Naive thymus-derived CD4-positive, alpha-beta T cell (primary cell): ENCODE measurements at regions not wholly inside any gene's neighbourhood (a gene's known extent, or its start where the extent isn't known, plus 50 kb on each side); places are given as distances from the start of the nearest gene placed in this dataset.

Experiments
- ATAC-seq: fragments of 150-1000 bp; cut with Tn5 transposase; 2 replicates; pipeline ENCODE4 v1.10.0; 2021; ENCODE audit warnings: mild to moderate bottlenecking, moderate library complexity
- CTCF ChIA-PET: fragments of 350-600 bp; sonication (Branson Sonifier 250); formaldehyde crosslinking; loops from one replicate; lab custom pipeline; 2021; ENCODE audit warnings: antibody characterized with exemption; lab: Charles Lee
- POLR2A ChIA-PET: fragments of 350-600 bp; sonication (Branson Sonifier 250); formaldehyde crosslinking; loops from one replicate; lab custom pipeline; 2021; ENCODE audit warnings: antibody characterized with exemption, inconsistent platforms; lab: Charles Lee
- DNase-seq, 9 donors: peaks; one replicate each; pipeline versions ENCODE4 v3.0.0 to v3.0.0-alpha.2; 2020 to 2022; ENCODE audit warnings: mixed read lengths in 1 of 9
- H3K27ac ChIP-seq: one replicate; pipeline ENCODE4 v1.7.0; 2013; ENCODE audit warnings: mild to moderate bottlenecking, low read depth, low read length, moderate library complexity
- H3K27me3 ChIP-seq, 2 donors: one replicate each; pipeline ENCODE4 v1.7.0; 2013; ENCODE audit warnings: low read length in 2 of 2, mild to moderate bottlenecking in 2 of 2, moderate library complexity in 2 of 2; ENCODE audit not compliant: control insufficient read depth in 2 of 2, insufficient read depth in 2 of 2
- H3K36me3 ChIP-seq, 3 experiments: 1 replicate in 2 of 3; 2 replicates in 1 of 3; pipeline ENCODE4 v1.7.0; 2013; ENCODE audit warnings: low read length in 3 of 3, mild to moderate bottlenecking in 3 of 3, moderate library complexity in 1 of 3; ENCODE audit not compliant: insufficient read depth in 3 of 3, control insufficient read depth in 2 of 3
- H3K4me1 ChIP-seq, 2 donors: one replicate each; pipeline ENCODE4 v1.7.0; 2013; ENCODE audit warnings: low read length in 2 of 2, mild to moderate bottlenecking in 2 of 2, moderate library complexity in 1 of 2; ENCODE audit not compliant: control insufficient read depth in 2 of 2, insufficient read depth in 2 of 2
- H3K4me3 ChIP-seq: 2 replicates; pipeline ENCODE4 v1.7.0; 2013; ENCODE audit warnings: mild to moderate bottlenecking, low read length
- H3K9me3 ChIP-seq, 3 experiments: 1 replicate in 2 of 3; 2 replicates in 1 of 3; pipeline ENCODE4 v1.7.0; 2013; ENCODE audit warnings: low read length in 3 of 3; ENCODE audit not compliant: control insufficient read depth in 2 of 3
- H3K27ac Mint-ChIP-seq, 9 donors: one replicate each; pipeline ENCODE4 v1.8.0; 2020 to 2022; ENCODE audit warnings: mixed read lengths in 9 of 9, mild to moderate bottlenecking in 8 of 9, moderate library complexity in 5 of 9, inconsistent platforms in 2 of 9
- H3K27me3 Mint-ChIP-seq, 5 donors: one replicate each; pipeline ENCODE4 v1.8.0; 2021 to 2022; ENCODE audit warnings: mixed read lengths in 5 of 5, mild to moderate bottlenecking in 1 of 5
- H3K36me3 Mint-ChIP-seq, 5 donors: one replicate each; pipeline ENCODE4 v1.8.0; 2020 to 2022; ENCODE audit warnings: mixed read lengths in 5 of 5, mild to moderate bottlenecking in 3 of 5, inconsistent platforms in 1 of 5
- H3K4me1 Mint-ChIP-seq, 7 donors: one replicate each; pipeline ENCODE4 v1.8.0; 2020 to 2022; ENCODE audit warnings: mixed read lengths in 7 of 7, mild to moderate bottlenecking in 3 of 7, inconsistent platforms in 1 of 7
- H3K4me3 Mint-ChIP-seq, 10 donors: one replicate each; pipeline ENCODE4 v1.8.0; 2020 to 2022; ENCODE audit warnings: mild to moderate bottlenecking in 10 of 10, mixed read lengths in 10 of 10, moderate library complexity in 6 of 10, inconsistent platforms in 2 of 10
- H3K9me3 Mint-ChIP-seq, 11 donors: one replicate each; pipeline ENCODE4 v1.8.0; 2020 to 2022; ENCODE audit warnings: mixed read lengths in 11 of 11, mild to moderate bottlenecking in 4 of 11, inconsistent platforms in 1 of 11, moderate library complexity in 1 of 11
- intact Hi-C, 2 donors: fragments of 100-400 bp; cut with micrococcal nuclease; formaldehyde crosslinking; loops; one replicate each; pipeline ENCODE4 v1.15.1; 2023

DNA sequence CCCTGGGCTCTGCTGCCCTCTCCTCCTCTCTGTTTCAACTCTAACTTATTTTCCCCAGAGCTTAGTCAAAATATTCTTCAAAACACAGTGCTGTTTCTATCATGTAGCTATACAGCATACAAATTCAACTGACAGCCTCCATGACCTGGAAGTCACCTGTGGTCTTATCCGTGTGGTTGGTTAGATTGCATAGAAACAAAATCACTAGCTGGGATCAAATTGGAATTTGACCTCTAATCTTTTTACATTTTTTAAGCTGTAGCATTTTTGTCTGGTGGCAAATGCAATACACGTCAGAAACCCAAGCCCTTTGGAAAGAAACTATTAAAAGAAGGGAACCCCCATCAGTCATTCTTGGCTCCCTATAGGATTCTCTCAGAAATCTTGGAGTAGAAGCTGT lies 57.3 kb downstream of the ABCC12 start:
- H3K36me3 Mint-ChIP-seq = no peaks in the 10 kb centered on the region
- H3K27me3 Mint-ChIP-seq = peaks cover 3 to 19% (median 18%) of the 10 kb centered on the region in 5 donors
- H3K4me3 Mint-ChIP-seq = no peak overlapping the region
- H3K9me3 Mint-ChIP-seq = peaks cover 0 to 6% (median 0%) of the 10 kb centered on the region in 11 donors
- no peak overlapping the region for H3K27ac Mint-ChIP-seq
- POLR2A ChIA-PET = no interaction called here
- Histone ChIP-seq H3K36me3 (no peaks in the 10 kb centered on the region), H3K27me3 (no peaks in the 10 kb centered on the region), H3K9me3 (no peaks in the 10 kb centered on the region), H3K4me1 (no peaks in the 10 kb centered on the region), H3K4me3 (no peak overlapping the region), H3K27ac (no peak overlapping the region)
- no peak for ATAC-seq
- H3K4me1 Mint-ChIP-seq = peaks cover 0 to 6% (median 0%) of the 10 kb centered on the region in 7 donors
- intact Hi-C loops = no loop called here
- CTCF ChIA-PET = no interaction called here
- no peak for DNase-seq

DNA sequence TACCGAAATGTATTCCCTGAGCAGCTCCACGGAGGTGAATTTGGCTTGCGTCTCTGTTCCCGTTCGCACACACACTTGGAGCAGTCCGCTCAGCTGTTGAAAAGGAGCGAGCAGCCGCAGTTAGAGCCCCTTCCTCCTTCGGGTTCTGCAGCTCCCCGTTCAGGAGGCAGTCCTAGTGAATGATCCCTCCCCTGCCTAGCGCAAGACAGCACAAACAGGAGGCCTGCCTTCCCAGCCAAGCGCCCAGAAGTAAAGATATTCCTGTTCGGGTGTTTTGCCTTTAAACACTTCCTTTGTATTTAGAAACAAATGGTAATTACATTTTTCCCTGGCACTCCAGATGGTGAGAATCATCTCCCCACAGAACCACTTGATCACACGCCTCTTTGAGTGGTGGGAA lies 64.7 kb downstream of the ABCC12 start:
- H3K9me3 Mint-ChIP-seq = peaks cover 0 to 3% (median 0%) of the 10 kb centered on the region in 11 donors
- no peaks in the 10 kb centered on the region for H3K27me3 ChIP-seq
- no peak overlapping the region for H3K4me3 ChIP-seq
- no peaks in the 10 kb centered on the region for H3K4me1 Mint-ChIP-seq
- ChIA-PET POLR2A (no interaction called here), CTCF (no interaction called here)
- H3K9me3 ChIP-seq = no peaks in the 10 kb centered on the region
- no peak overlapping the region for H3K4me3 Mint-ChIP-seq
- ATAC-seq (no peak), DNase-seq (no peak)
- intact Hi-C loops = no loop called here
- H3K36me3 ChIP-seq = no peaks in the 10 kb centered on the region
- no peak overlapping the region for H3K27ac ChIP-seq
- no peak overlapping the region for H3K27ac Mint-ChIP-seq
- H3K36me3 Mint-ChIP-seq = no peaks in the 10 kb centered on the region
- H3K4me1 ChIP-seq = no peaks in the 10 kb centered on the region
- H3K27me3 Mint-ChIP-seq = peaks cover 3 to 28% (median 16%) of the 10 kb centered on the region in 5 donors

- Histone ChIP-seq H3K27me3 (no peaks in the 10 kb centered on the region), H3K4me1 (no peaks in the 10 kb centered on the region), H3K9me3 (no peaks in the 10 kb centered on the region), H3K4me3 (no peak overlapping the region), H3K27ac (no peak overlapping the region), H3K36me3 (no peaks in the 10 kb centered on the region)
- DNase-seq = no peak
- Mint-ChIP-seq H3K27me3 (peaks cover 3 to 39% (median 17%) of the 10 kb centered on the region in 5 donors), H3K9me3 (peaks cover 0 to 1% (median 0%) of the 10 kb centered on the region in 11 donors), H3K36me3 (no peaks in the 10 kb centered on the region), H3K27ac (no peak overlapping the region), H3K4me3 (no peak overlapping the region), H3K4me1 (no peaks in the 10 kb centered on the region)
- intact Hi-C loops = no loop called here
- CTCF ChIA-PET = interaction anchor here (0.7 kb wide), 1 partner anchor 58 kb away, joined by 3 read pairs; no protein-coding TSS in a partner anchor
- ATAC-seq = no peak
- POLR2A ChIA-PET = no interaction called here
These were observed 66.6 kb downstream of the ABCC12 start for GRCh38 chr16:48089053-48089792.

- H3K27me3 Mint-ChIP-seq = peaks cover 7 to 44% (median 17%) of the 10 kb centered on the region in 5 donors
- H3K4me1 ChIP-seq = no peaks in the 10 kb centered on the region
- no peaks in the 10 kb centered on the region for H3K36me3 Mint-ChIP-seq
- POLR2A ChIA-PET = no interaction called here
- intact Hi-C loops = no loop called here
- CTCF ChIA-PET = no interaction called here
- no peaks in the 10 kb centered on the region for H3K9me3 Mint-ChIP-seq
- ATAC-seq = no peak
- DNase-seq = no peak
- no peaks in the 10 kb centered on the region for H3K36me3 ChIP-seq
- H3K4me3 ChIP-seq = no peak overlapping the region
- H3K4me3 Mint-ChIP-seq = no peak overlapping the region
- H3K4me1 Mint-ChIP-seq = no peaks in the 10 kb centered on the region
- H3K27ac ChIP-seq = no peak overlapping the region
- no peaks in the 10 kb centered on the region for H3K9me3 ChIP-seq
- no peak overlapping the region for H3K27ac Mint-ChIP-seq
- H3K27me3 ChIP-seq = no peaks in the 10 kb centered on the region
These were observed 68.2 kb downstream of the ABCC12 start for GRCh38 chr16:48087639-48088038.

GRCh38 chr16:48086422-48086821 lies 69.4 kb downstream of the ABCC12 start:
- no peaks in the 10 kb centered on the region for H3K9me3 ChIP-seq
- Mint-ChIP-seq H3K27me3 (peaks cover 7 to 36% (median 14%) of the 10 kb centered on the region in 5 donors), H3K36me3 (no peaks in the 10 kb centered on the region), H3K4me3 (no peak overlapping the region), H3K4me1 (no peaks in the 10 kb centered on the region), H3K27ac (no peak overlapping the region), H3K9me3 (no peaks in the 10 kb centered on the region)
- ChIA-PET CTCF (no interaction called here), POLR2A (no interaction called here)
- no peak overlapping the region for H3K27ac ChIP-seq
- H3K4me1 ChIP-seq = no peaks in the 10 kb centered on the region
- intact Hi-C loops = no loop called here
- H3K4me3 ChIP-seq = no peak overlapping the region
- no peak for ATAC-seq
- no peaks in the 10 kb centered on the region for H3K27me3 ChIP-seq
- no peak for DNase-seq
- H3K36me3 ChIP-seq = no peaks in the 10 kb centered on the region

DNA sequence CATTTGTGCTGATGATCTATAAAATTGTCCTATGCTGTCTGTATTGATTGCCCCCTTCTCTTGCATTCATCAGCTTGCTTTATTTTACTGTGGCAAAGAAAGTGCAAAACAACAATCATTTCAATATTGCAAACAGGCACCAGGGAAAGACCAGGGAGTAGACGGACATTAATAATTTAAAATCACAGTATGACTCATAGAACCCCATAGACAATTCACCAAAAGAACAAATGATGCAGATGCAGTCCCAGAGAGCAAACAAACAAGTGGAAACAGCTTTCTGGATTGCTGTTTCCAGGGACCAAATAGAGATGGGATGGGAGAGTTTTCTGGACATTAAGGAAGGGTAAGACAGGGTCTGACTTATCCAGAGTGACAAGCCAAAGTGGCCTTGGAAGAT lies 70.1 kb downstream of the ABCC12 start:
- Mint-ChIP-seq H3K9me3 (no peaks in the 10 kb centered on the region), H3K27me3 (peaks cover 1 to 29% (median 8%) of the 10 kb centered on the region in 5 donors), H3K4me1 (no peaks in the 10 kb centered on the region), H3K4me3 (no peak overlapping the region), H3K27ac (no peak overlapping the region), H3K36me3 (no peaks in the 10 kb centered on the region)
- Histone ChIP-seq H3K27ac (no peak overlapping the region), H3K9me3 (no peaks in the 10 kb centered on the region), H3K4me3 (no peak overlapping the region), H3K4me1 (no peaks in the 10 kb centered on the region), H3K36me3 (no peaks in the 10 kb centered on the region), H3K27me3 (no peaks in the 10 kb centered on the region)
- intact Hi-C loops = no loop called here
- no peak for ATAC-seq
- POLR2A ChIA-PET = no interaction called here
- no peak for DNase-seq
- CTCF ChIA-PET = no interaction called here

- H3K4me3 Mint-ChIP-seq = no peak overlapping the region
- intact Hi-C loops = no loop called here
- Histone ChIP-seq H3K36me3 (no peaks in the 10 kb centered on the region), H3K4me1 (no peaks in the 10 kb centered on the region), H3K27me3 (no peaks in the 10 kb centered on the region), H3K27ac (no peak overlapping the region), H3K4me3 (no peak overlapping the region), H3K9me3 (no peaks in the 10 kb centered on the region)
- peaks cover 0 to 27% (median 8%) of the 10 kb centered on the region in 5 donors for H3K27me3 Mint-ChIP-seq
- no peaks in the 10 kb centered on the region for H3K9me3 Mint-ChIP-seq
- ChIA-PET POLR2A (no interaction called here), CTCF (interaction anchor here (0.5 kb wide), 1 partner anchor 894 kb away, joined by 3 read pairs; no protein-coding TSS in a partner anchor)
- no peak for DNase-seq
- no peak overlapping the region for H3K27ac Mint-ChIP-seq
- no peaks in the 10 kb centered on the region for H3K4me1 Mint-ChIP-seq
- H3K36me3 Mint-ChIP-seq = no peaks in the 10 kb centered on the region
- ATAC-seq = no peak
These were observed 71.0 kb downstream of the ABCC12 start for GRCh38 chr16:48084826-48085225.
